Fibroblast of pulmonary artery (primary cell): ENCODE measurements at regions not wholly inside any gene's neighbourhood (a gene's known extent, or its start where the extent isn't known, plus 50 kb on each side); places are given as distances from the start of the nearest gene placed in this dataset.

ENCODE experiments used
- DNase-seq: peaks from one replicate; pipeline ENCODE4 v3.0.0-alpha.2; 2010; ENCODE audit warnings: low read depth
- H3K4me3 ChIP-seq: replicated peaks from 2 replicates; pipeline ENCODE4 v1.5.1; 2011; ENCODE audit warnings: low read depth, mild to moderate bottlenecking, control low read depth, low read length, moderate library complexity
- CTCF ChIP-seq: IDR thresholded peaks from 2 replicates; pipeline ENCODE4 v1.5.1; 2011; ENCODE audit warnings: mild to moderate bottlenecking, control low read depth, low read length, inconsistent platforms; ENCODE audit errors: missing control alignments

GRCh38 chr4:95898226-95898625, 58.3 kb downstream of the PDHA2 start:
- H3K4me3 ChIP-seq: no peak overlapping the region
- TF ChIP-seq CTCF: no peak
- no peak for DNase-seq

- no peak for DNase-seq
- no peak for TF ChIP-seq CTCF
Observed at GRCh38 chr4:95909211-95909610, 69.3 kb downstream of the PDHA2 start.

GRCh38 chr4:95910749-95911148, 70.9 kb downstream of the PDHA2 start:
- no peak for DNase-seq
- H3K4me3 ChIP-seq: no peak overlapping the region
- no peak for TF ChIP-seq CTCF

More at GRCh38 chr4:95909211-95909610, 69.3 kb downstream of the PDHA2 start:
- no peak overlapping the region for H3K4me3 ChIP-seq

- no peak for DNase-seq
- no peak overlapping the region for H3K4me3 ChIP-seq
- TF ChIP-seq CTCF: no peak
Observed at GRCh38 chr4:95921470-95921869, 81.6 kb downstream of the PDHA2 start.

- H3K4me3 ChIP-seq: no peak overlapping the region
- DNase-seq: peak; percentile 4
- TF ChIP-seq CTCF: no peak
Observed at GRCh38 chr4:95929448-95930064, 89.7 kb downstream of the PDHA2 start.

- TF ChIP-seq CTCF: no peak
- DNase-seq: no peak
- H3K4me3 ChIP-seq: no peak overlapping the region
Observed at GRCh38 chr4:95939141-95939540, 99.2 kb downstream of the PDHA2 start.

GRCh38 chr4:95949136-95949765, 109.4 kb downstream of the PDHA2 start:
- TF ChIP-seq CTCF: no peak
- peak; percentile 20 for DNase-seq
- H3K4me3 ChIP-seq: no peak overlapping the region
